ENCODE measurements at regions not wholly inside any gene's neighbourhood (a gene's known extent, or its start where the extent isn't known, plus 50 kb on each side); places are given as distances from the start of the nearest gene placed in this dataset.

- Histone ChIP-seq H2AFZ (ENCODE audit: low read length) (no peak overlapping the region), H4K91ac (replicated peaks; ENCODE audit: insufficient read length, low read length) (no peak overlapping the region), H4K5ac (ENCODE audit: insufficient read length, low read depth, low read length) (no peak overlapping the region), H3K23ac (ENCODE audit: insufficient read length) (no peak overlapping the region), H4K20me1 (replicated peaks in 1 of 2; ENCODE audit: control insufficient read depth in 1 of 2, insufficient read depth in 2 of 2, low read length in 2 of 2) (no peaks in the 10 kb centered on the region), H2BK120ac (replicated peaks; ENCODE audit: low read depth, low read length) (no peak overlapping the region), H3K9me3 (ENCODE audit: insufficient read depth in 2 of 2, low read depth in 1 of 2, low read length in 1 of 2) (no peaks in the 10 kb centered on the region), H3K4me3 (ENCODE audit: extremely low read depth in 1 of 4, insufficient read depth in 2 of 4, low read depth in 3 of 4, low read length in 4 of 4) (no peak overlapping the region), H3K27me3 (replicated peaks in 1 of 4; ENCODE audit: control insufficient read depth in 3 of 4, extremely low read depth in 1 of 4, insufficient read depth in 3 of 4, low read length in 3 of 4) (no peaks in the 10 kb centered on the region), H3K36me3 (ENCODE audit: control insufficient read depth in 2 of 4, insufficient read depth in 4 of 4, low read length in 3 of 4) (no peaks in the 10 kb centered on the region), H3K79me2 (ENCODE audit: control insufficient read depth in 1 of 2, insufficient read depth in 2 of 2, low read length in 2 of 2) (no peaks in the 10 kb centered on the region), H2BK5ac (ENCODE audit: low read depth, low read length) (no peak overlapping the region), H3K79me1 (ENCODE audit: low read depth, low read length) (no peaks in the 10 kb centered on the region), H3K4me1 (replicated peaks in 1 of 4; ENCODE audit: control insufficient read depth in 3 of 4, insufficient read depth in 4 of 4, low read length in 3 of 4) (no peaks in the 10 kb centered on the region), H2BK12ac (ENCODE audit: low read depth, low read length) (no peak overlapping the region), H3K4ac (replicated peaks; ENCODE audit: insufficient read length, low read depth, low read length) (no peak overlapping the region), H3K27ac (ENCODE audit: low read depth, low read length) (no peak overlapping the region), H3K4me2 (ENCODE audit: insufficient read depth in 1 of 2, low read depth in 2 of 2, low read length in 2 of 2) (no peak overlapping the region), H2BK20ac (ENCODE audit: low read length) (no peak overlapping the region), H2AK5ac (ENCODE audit: low read depth, low read length) (no peak overlapping the region), H3K14ac (ENCODE audit: insufficient read length) (no peak overlapping the region), H3K18ac (ENCODE audit: extremely low read depth, low read length) (no peak overlapping the region), H3K23me2 (ENCODE audit: low read depth, low read length) (no peaks in the 10 kb centered on the region), H3K9ac (replicated peaks in 1 of 4; ENCODE audit: extremely low read depth in 1 of 4, low read depth in 3 of 4, low read length in 3 of 4) (no peak overlapping the region), H2BK15ac (ENCODE audit: low read length) (no peak overlapping the region), H3K56ac (replicated peaks; ENCODE audit: insufficient read length, low read depth, low read length) (no peak overlapping the region), H4K8ac (ENCODE audit: extremely low read depth, insufficient read depth, low read length) (no peak overlapping the region)
- 86% methylated on average over 3 of the region's 3 CpGs; no CpG with 5 or more reads in 1 of the 2 experiments for WGBS, 2 experiments (ENCODE audit: extremely low coverage in 1 of 2, insufficient coverage in 1 of 2, insufficient read length in 1 of 2, insufficient replicate concordance in 2 of 2, low coverage in 1 of 2, low lambda C conversion rate in 2 of 2, missing lambda C conversion rate in 1 of 2)
- POLR2A ChIA-PET (ENCODE audit: partially characterized antibody): no interaction called here
- DNase-seq (ENCODE audit: low read depth in 1 of 2, low spot score in 2 of 2): no peak
- no peak for FAIRE-seq
- CTCF ChIA-PET (ENCODE audit: partially characterized antibody): no interaction called here
- TF ChIP-seq, protein P1, sequence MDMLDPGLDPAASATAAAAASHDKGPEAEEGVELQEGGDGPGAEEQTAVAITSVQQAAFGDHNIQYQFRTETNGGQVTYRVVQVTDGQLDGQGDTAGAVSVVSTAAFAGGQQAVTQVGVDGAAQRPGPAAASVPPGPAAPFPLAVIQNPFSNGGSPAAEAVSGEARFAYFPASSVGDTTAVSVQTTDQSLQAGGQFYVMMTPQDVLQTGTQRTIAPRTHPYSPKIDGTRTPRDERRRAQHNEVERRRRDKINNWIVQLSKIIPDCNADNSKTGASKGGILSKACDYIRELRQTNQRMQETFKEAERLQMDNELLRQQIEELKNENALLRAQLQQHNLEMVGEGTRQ (IDR thresholded peaks at IDR 0.05; ENCODE audit: low read length): no peak
- TF ChIP-seq EZH2 (IDR thresholded peaks at IDR 0.05; ENCODE audit: low read depth, low read length, severe bottlenecking) (no peak), SP1 (IDR thresholded peaks at IDR 0.05; ENCODE audit: low read depth, low read length) (no peak), JUN (IDR thresholded peaks at IDR 0.05; ENCODE audit: low read depth, low read length) (no peak), GTF2F1 (IDR thresholded peaks at IDR 0.05; ENCODE audit: borderline replicate concordance, low read depth, low read length) (no peak), ATF3 (IDR thresholded peaks at IDR 0.05; ENCODE audit: insufficient read depth, low read depth, low read length) (no peak), TEAD4 (IDR thresholded peaks at IDR 0.05; ENCODE audit: low read depth, low read length) (no peak), KDM1A (IDR thresholded peaks at IDR 0.05; ENCODE audit: borderline replicate concordance, low read length) (no peak), MAX (IDR thresholded peaks at IDR 0.05) (no peak), RNF2 (IDR thresholded peaks at IDR 0.05; ENCODE audit: borderline replicate concordance, low read depth, low read length, missing control alignments, poor library complexity, severe bottlenecking) (no peak), POLR2A (IDR thresholded peaks at IDR 0.05; ENCODE audit: control extremely low read depth in 1 of 2, low read depth in 2 of 2, low read length in 2 of 2) (no peak)
- TF ChIP-seq, protein P2, sequence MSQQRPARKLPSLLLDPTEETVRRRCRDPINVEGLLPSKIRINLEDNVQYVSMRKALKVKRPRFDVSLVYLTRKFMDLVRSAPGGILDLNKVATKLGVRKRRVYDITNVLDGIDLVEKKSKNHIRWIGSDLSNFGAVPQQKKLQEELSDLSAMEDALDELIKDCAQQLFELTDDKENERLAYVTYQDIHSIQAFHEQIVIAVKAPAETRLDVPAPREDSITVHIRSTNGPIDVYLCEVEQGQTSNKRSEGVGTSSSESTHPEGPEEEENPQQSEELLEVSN (IDR thresholded peaks at IDR 0.05): no peak
These were observed 356.7 kb downstream of the FRK start for GRCh38 chr6:115704028-115704427.
